Mesenteric fat pad (tissue), 1 donor: ENCODE measurements at regions not wholly inside any gene's neighbourhood (a gene's known extent, or its start where the extent isn't known, plus 50 kb on each side); places are given as distances from the start of the nearest gene placed in this dataset.
"Not testable (repeated sequence)": the region's sequence is repeated elsewhere in the genome, so short reads cannot be mapped to it uniquely, and the experiment has no call there.

ENCODE experiments used
- DNase-seq: peaks from one replicate; pipeline ENCODE4 v3.0.0-alpha.2; 2020; ENCODE audit warnings: low spot score
- donor health status: DM: yes; HTN: yes; CAD: no.

- DNase-seq: not testable (repeated sequence)
Measured at GRCh38 chr21:14009238-14009981, 201.3 kb downstream of the LIPI start.

GRCh38 chr21:14008436-14008835 lies 202.3 kb downstream of the LIPI start:
- not testable (repeated sequence) for DNase-seq

- not testable (repeated sequence) for DNase-seq
Measured at GRCh38 chr21:14008006-14008405, 202.7 kb downstream of the LIPI start.

- not testable (repeated sequence) for DNase-seq
Measured at GRCh38 chr21:14006144-14006543, 204.6 kb downstream of the LIPI start.

GRCh38 chr21:13986996-13987958 lies 223.5 kb downstream of the LIPI start:
- not testable (repeated sequence) for DNase-seq

- DNase-seq: not testable (repeated sequence)
Measured at GRCh38 chr21:13985865-13986863, 224.6 kb downstream of the LIPI start.

- DNase-seq: not testable (repeated sequence)
Measured at GRCh38 chr21:13985137-13985864, 225.5 kb downstream of the LIPI start.

- DNase-seq: not testable (repeated sequence)
Measured at GRCh38 chr21:13984728-13985127, 226.0 kb downstream of the LIPI start.

GRCh38 chr21:13981176-13982087 lies 229.3 kb downstream of the LIPI start:
- DNase-seq: not testable (repeated sequence)

GRCh38 chr21:13980115-13980662 lies 230.6 kb downstream of the LIPI start:
- DNase-seq: peak; percentile 91

- not testable (repeated sequence) for DNase-seq
Measured at GRCh38 chr21:13979608-13980007, 231.1 kb downstream of the LIPI start.

- not testable (repeated sequence) for DNase-seq
Measured at GRCh38 chr21:13974582-13974981, 236.2 kb downstream of the LIPI start.

GRCh38 chr21:13969853-13970252 lies 240.9 kb downstream of the LIPI start:
- not testable (repeated sequence) for DNase-seq

- DNase-seq: not testable (repeated sequence)
Measured at GRCh38 chr21:13969002-13969401, 241.8 kb downstream of the LIPI start.

GRCh38 chr21:13963259-13963658 lies 247.5 kb downstream of the LIPI start:
- not testable (repeated sequence) for DNase-seq

- DNase-seq: no peak
Measured at GRCh38 chr21:13937236-13937635, 273.5 kb downstream of the LIPI start.

- DNase-seq: not testable (repeated sequence)
Measured at GRCh38 chr21:13936033-13936937, 274.5 kb downstream of the LIPI start.
